Activated CD8-positive, alpha-beta memory T cell treated with anti-CD3 and anti-CD28 coated beads, Interleukin-2, amount 50 U/mL, for 24 hours (primary cell): ENCODE measurements at regions not wholly inside any gene's neighbourhood (a gene's known extent, or its start where the extent isn't known, plus 50 kb on each side); places are given as distances from the start of the nearest gene placed in this dataset.
"Not testable (repeated sequence)": the region's sequence is repeated elsewhere in the genome, so short reads cannot be mapped to it uniquely, and the experiment has no call there.

ENCODE experiments used
- DNase-seq: peaks from one replicate; pipeline ENCODE4 v3.0.0-alpha.2; 2020; ENCODE audit errors: extremely low read depth

DNA sequence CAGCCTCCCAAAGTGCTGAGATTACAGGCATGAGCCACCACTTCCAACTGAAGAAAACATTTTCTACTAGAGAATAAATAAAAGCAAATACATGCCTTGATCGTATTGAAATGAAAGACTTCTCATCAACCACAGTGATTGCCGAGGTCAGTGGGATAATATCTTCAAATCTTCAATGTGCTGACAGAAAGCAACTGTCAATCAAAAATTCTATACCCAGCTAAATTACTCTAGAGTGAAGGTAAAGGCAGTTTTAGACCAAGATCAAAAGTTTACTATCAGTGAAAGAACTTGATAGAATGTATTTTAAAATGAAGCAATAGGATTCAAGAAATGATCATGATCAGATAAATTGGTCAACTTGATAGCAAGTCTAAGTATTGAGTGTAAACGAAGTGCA is 130.6 kb downstream of the BRD1 start:
- no peak for DNase-seq

GRCh38 chr22:49694462-49695260 is 133.0 kb downstream of the BRD1 start:
- DNase-seq = no peak

- DNase-seq = no peak
Measured at GRCh38 chr22:49693848-49694247, 133.8 kb downstream of the BRD1 start.

DNA sequence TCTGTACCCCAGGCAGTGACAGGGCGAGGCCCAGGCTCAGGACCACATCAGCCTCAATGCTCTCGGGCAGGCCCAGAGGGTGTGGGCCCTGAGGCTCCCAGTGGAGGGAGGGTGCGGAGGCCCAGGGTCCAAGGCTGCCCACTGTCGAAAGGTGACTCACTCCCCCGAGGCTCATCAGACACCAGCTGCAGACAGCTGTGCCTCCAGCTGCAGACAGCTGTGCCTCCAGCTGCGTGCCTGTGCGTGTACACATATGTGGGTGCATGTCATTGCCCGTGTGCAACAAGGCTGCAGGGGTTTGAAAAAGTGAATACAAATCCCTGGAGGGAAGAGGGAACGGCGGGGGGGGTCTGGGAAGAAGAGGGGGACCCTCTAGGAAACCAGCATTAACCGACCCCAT is 134.3 kb downstream of the BRD1 start:
- DNase-seq = no peak

GRCh38 chr22:49692499-49693225 is 135.0 kb downstream of the BRD1 start:
- DNase-seq = no peak

GRCh38 chr22:49691256-49691655 is 136.4 kb downstream of the BRD1 start:
- DNase-seq = no peak

- no peak for DNase-seq
Measured at GRCh38 chr22:49690454-49690853, 137.2 kb downstream of the BRD1 start.

GRCh38 chr22:49689858-49690257 is 137.8 kb downstream of the BRD1 start:
- no peak for DNase-seq

GRCh38 chr22:49689255-49689770 is 138.4 kb downstream of the BRD1 start:
- DNase-seq = no peak

DNA sequence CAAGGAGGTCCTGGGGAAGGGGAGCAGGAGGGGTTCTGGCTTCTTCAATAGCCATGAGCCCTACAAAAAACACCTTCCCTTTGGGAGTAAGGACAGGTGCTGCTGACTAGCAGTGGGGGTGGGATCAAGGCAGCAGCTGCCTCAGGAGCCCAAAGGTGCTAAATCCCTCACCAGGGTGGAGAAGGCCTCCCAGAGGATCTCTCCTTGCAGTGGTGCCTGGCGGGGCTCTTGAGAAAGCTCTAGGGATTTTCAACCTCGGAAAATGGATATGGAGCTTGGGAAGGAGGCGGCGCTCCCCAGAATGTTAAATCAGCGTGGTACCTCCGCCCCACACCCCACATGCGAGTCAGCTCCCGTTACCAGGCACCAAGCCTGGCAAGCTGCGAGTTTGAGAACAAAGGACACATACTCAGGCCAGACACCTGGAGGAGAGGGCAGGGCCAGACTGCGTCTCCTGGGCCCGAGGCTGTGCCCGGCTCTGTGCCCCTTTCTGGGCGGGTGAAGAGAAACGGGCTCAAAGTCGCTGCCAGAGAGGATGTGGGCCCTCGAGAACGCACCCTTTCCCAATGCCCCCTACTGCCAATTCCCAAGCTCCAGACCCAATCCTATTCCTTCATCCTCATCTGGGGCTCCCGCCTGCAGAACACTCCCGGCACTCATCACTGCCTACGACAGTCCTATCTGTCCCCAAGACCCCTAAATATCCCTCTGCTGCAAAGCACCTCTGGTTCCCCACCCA is 139.0 kb downstream of the BRD1 start:
- DNase-seq = no peak

DNA sequence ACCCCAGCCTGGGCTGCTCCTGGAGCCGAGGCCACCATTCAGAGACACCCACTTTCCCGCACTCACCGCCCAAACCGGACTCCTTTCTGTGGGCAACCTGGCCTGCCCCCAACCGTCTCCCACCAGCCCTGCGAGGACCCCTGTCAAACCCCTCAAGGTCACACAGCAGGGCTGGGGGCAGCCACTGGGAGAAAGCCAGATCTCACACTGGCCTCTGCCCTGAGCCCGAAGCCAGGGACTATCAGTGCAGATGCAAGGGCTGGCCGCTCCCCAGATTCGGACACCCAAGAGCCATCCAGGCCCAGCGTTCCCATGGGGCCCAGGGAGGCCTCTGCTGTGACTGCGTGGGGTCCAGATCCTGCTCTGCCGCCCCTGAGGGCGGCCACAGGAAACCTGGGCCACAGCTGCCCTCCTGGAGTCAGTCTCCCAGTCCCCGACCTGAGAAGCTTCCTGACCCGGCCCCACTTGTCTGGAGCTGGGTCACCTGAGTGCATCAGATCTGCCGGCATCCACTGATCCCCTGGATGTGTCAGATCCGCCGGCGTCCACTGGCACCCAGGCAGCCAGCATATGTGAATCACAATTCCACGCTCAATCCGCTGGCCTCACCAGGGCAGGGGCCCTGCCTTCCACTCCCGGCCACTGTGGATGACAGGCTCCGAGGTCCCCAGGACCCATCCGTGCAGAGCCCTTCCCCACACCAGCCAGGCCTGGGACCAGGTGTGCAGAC is 139.7 kb downstream of the BRD1 start:
- no peak for DNase-seq

DNA sequence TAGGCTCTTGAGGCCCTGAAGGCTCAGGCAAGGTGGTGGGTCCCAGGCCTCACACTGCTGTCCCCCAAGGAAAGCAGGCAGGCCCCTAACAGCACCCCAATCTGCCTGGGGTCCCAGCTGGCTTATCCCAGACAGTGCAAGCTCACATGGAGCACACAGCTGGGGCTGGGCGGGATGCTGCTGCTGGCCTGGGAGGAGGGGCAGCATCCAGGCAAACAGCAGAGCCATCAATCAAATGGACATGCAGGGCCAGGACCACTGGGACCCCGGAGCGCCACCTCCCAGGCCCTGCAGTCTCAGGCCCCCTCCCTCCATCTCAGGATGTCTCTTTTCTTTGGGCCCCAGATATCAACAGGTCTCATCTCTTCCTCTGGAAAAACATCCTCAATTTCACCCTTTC is 140.3 kb downstream of the BRD1 start:
- DNase-seq = no peak

- DNase-seq = no peak
Measured at GRCh38 chr22:49686495-49687219, 141.0 kb downstream of the BRD1 start.

DNA sequence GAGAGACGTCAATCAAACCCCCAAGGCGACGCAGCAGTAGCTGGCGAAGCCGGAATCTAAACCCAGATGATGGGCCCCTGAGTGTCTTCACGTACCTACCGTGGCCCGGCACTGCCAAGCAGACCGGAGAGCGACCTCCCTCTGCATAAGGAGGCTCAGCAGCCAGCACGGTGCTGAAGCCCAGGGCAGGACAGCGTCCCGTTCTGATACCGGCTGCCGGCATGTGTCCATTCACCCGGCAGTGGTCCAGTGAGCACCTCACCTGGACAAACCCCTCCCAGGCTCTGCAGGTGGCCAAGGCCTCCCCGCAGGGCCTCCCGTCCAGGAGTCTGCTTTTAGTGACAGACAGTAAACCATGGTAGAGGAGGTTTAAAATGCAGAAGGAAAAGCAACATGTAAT is 142.0 kb downstream of the BRD1 start:
- DNase-seq = no peak

DNA sequence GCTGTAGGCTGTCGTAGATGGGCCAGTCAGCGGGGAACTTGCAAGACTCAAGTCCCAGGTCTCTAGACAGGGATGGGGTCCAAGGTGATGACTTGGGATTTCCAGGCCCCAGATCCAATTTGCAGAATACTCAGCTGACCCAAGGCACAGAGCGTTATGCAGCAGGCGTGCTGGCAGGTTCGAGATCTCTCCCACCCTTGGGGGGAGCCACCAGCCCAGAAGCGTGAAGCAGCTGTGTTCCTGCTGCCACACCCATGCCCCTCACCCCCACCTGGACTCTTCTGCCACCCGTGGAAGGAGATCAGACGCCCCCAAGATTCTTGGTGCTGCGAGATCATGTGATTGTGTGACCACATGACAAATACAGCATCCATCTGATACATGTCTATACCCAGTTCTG is 142.6 kb downstream of the BRD1 start:
- DNase-seq = no peak

- DNase-seq = no peak
Measured at GRCh38 chr22:49683032-49683431, 144.6 kb downstream of the BRD1 start.

DNA sequence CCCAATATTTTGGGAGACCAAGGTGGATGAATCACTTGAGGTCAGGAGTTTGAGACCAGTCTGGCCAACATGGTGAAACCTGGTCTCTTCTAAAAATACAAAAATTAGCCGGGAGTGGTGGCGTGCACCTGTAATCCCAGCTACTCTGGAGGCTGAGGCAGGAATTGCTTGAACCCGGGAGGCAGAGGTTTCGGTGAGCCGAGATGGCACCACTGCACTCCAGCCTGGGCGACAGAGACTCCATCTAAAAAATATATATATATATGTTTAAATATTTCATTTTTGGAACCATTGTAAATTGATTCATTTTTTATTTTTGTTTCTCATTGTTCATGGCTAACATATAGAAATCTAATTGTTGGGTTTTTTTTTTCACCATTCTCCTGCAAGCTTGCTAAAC is 146.9 kb downstream of the BRD1 start:
- not testable (repeated sequence) for DNase-seq

DNA sequence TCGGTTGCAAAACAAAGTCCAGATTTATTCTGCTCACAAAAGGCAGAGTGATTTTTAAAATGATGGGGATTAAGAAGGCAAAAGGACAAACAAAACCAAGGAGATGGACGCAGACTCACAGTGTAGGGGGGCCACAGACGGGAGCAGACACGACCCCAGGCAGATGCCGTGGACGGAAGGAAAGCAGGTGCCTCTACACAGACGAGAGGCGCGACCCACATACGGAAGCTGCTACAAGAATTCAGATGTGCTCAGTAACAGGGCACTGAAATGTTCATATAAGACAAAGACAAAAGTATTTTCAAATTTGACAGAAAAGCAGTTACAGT is 148.9 kb downstream of the BRD1 start:
- DNase-seq = no peak

- no peak for DNase-seq
Measured at GRCh38 chr22:49678137-49678841, 149.4 kb downstream of the BRD1 start.

GRCh38 chr22:49677495-49677889 is 150.2 kb downstream of the BRD1 start:
- DNase-seq = no peak
